H9 (cell line): ENCODE measurements at regions not wholly inside any gene's neighbourhood (a gene's known extent, or its start where the extent isn't known, plus 50 kb on each side); places are given as distances from the start of the nearest gene placed in this dataset.

Experiments
- DNase-seq: peaks from one replicate; pipeline ENCODE4 v3.0.0-alpha.2; 2017
- H2AFZ ChIP-seq: one replicate; pipeline ENCODE4 v1.6.1; 2013; ENCODE audit warnings: mild to moderate bottlenecking, low read length, control low read depth, moderate library complexity
- H2AK5ac ChIP-seq: 2 replicates; pipeline ENCODE4 v1.6.1; 2013; ENCODE audit warnings: low read length, control low read depth, mixed read lengths; ENCODE audit not compliant: insufficient read length
- H2BK120ac ChIP-seq: one replicate; pipeline ENCODE4 v1.6.1; 2013; ENCODE audit warnings: low read depth, mild to moderate bottlenecking, low read length, control low read depth, inconsistent platforms; ENCODE audit not compliant: poor library complexity, severe bottlenecking
- H2BK12ac ChIP-seq: 2 replicates; pipeline ENCODE4 v1.6.1; 2013; ENCODE audit warnings: low read length, control low read depth, mixed read lengths, low read depth; ENCODE audit not compliant: insufficient read length
- H2BK15ac ChIP-seq: 2 replicates; pipeline ENCODE4 v1.6.1; 2013; ENCODE audit warnings: low read depth, low read length, control low read depth
- H2BK20ac ChIP-seq: one replicate; pipeline ENCODE4 v1.6.1; 2013; ENCODE audit warnings: low read depth, mild to moderate bottlenecking, low read length, control low read depth, inconsistent platforms; ENCODE audit not compliant: poor library complexity, severe bottlenecking
- H2BK5ac ChIP-seq: 2 replicates; pipeline ENCODE4 v1.6.1; 2013; ENCODE audit warnings: low read length, control low read depth, mixed read lengths; ENCODE audit not compliant: insufficient read length
- H3K14ac ChIP-seq: 2 replicates; pipeline ENCODE4 v1.6.1; 2013; ENCODE audit warnings: low read length, control low read depth; ENCODE audit not compliant: insufficient read depth
- H3K18ac ChIP-seq: 2 replicates; pipeline ENCODE4 v1.6.1; 2013; ENCODE audit warnings: low read depth, mild to moderate bottlenecking, mixed read lengths, low read length, control low read depth; ENCODE audit not compliant: insufficient read length
- H3K23ac ChIP-seq: 2 replicates; pipeline ENCODE4 v1.6.1; 2013; ENCODE audit warnings: low read length, control low read depth, mixed read lengths, low read depth; ENCODE audit not compliant: insufficient read length
- H3K23me2 ChIP-seq: 2 replicates; pipeline ENCODE4 v1.6.1; 2013; ENCODE audit warnings: low read depth, mild to moderate bottlenecking, mixed read lengths, low read length, control low read depth; ENCODE audit not compliant: insufficient read length, poor library complexity, severe bottlenecking
- H3K27ac ChIP-seq: 2 replicates; pipeline ENCODE4 v1.5.1; 2013; ENCODE audit warnings: low read length, control low read depth, mixed read lengths, low read depth; ENCODE audit not compliant: insufficient read length
- H3K27me3 ChIP-seq: 2 replicates; pipeline ENCODE4 v1.6.1; 2013; ENCODE audit warnings: low read length, control low read depth, inconsistent platforms; ENCODE audit not compliant: insufficient read depth
- H3K4ac ChIP-seq: 2 replicates; pipeline ENCODE4 v1.6.1; 2013; ENCODE audit warnings: low read depth, mild to moderate bottlenecking, control low read depth, inconsistent platforms, low read length, moderate library complexity
- H3K4me1 ChIP-seq: 2 replicates; pipeline ENCODE4 v1.6.1; 2013; ENCODE audit warnings: low read length, control low read depth, inconsistent platforms; ENCODE audit not compliant: insufficient read depth
- H3K4me2 ChIP-seq: 2 replicates; pipeline ENCODE4 v1.6.1; 2013; ENCODE audit warnings: low read length, control low read depth, mixed read lengths; ENCODE audit not compliant: insufficient read length, insufficient read depth
- H3K56ac ChIP-seq: 2 replicates; pipeline ENCODE4 v1.6.1; 2013; ENCODE audit warnings: low read depth, mild to moderate bottlenecking, mixed read lengths, low read length, control low read depth; ENCODE audit not compliant: insufficient read length
- H3K79me1 ChIP-seq: 2 replicates; pipeline ENCODE4 v1.6.1; 2013; ENCODE audit warnings: low read depth, mild to moderate bottlenecking, moderate library complexity, low read length, control low read depth, inconsistent platforms; ENCODE audit not compliant: insufficient read depth, poor library complexity, severe bottlenecking
- H3K79me2 ChIP-seq: 2 replicates; pipeline ENCODE4 v1.6.1; 2013; ENCODE audit warnings: low read length, control low read depth, inconsistent platforms; ENCODE audit not compliant: insufficient read depth
- H3K9ac ChIP-seq: 2 replicates; pipeline ENCODE4 v1.6.1; 2013; ENCODE audit warnings: low read length, control low read depth, mixed read lengths; ENCODE audit not compliant: insufficient read length; ENCODE audit errors: extremely low read depth
- H3K9me3 ChIP-seq: one replicate; pipeline ENCODE4 v1.6.1; 2013; ENCODE audit warnings: low read depth, low read length, inconsistent platforms; ENCODE audit not compliant: control insufficient read depth
- H3T11ph ChIP-seq: one replicate; pipeline ENCODE4 v1.6.1; 2013; ENCODE audit warnings: mild to moderate bottlenecking, low read length, control low read depth, inconsistent platforms
- H4K20me1 ChIP-seq: one replicate; pipeline ENCODE4 v1.6.1; 2013; ENCODE audit not compliant: control insufficient read depth, insufficient read length, insufficient read depth
- H4K5ac ChIP-seq: 2 replicates; pipeline ENCODE4 v1.6.1; 2013; ENCODE audit warnings: low read depth, mild to moderate bottlenecking, mixed read lengths, low read length, control low read depth; ENCODE audit not compliant: insufficient read length
- H4K8ac ChIP-seq: replicated peaks from 2 replicates; pipeline ENCODE4 v1.6.1; 2013; ENCODE audit warnings: low read length, control low read depth, mixed read lengths, low read depth; ENCODE audit not compliant: insufficient read length
- H4K91ac ChIP-seq: 2 replicates; pipeline ENCODE4 v1.6.1; 2013; ENCODE audit warnings: low read depth, mild to moderate bottlenecking, moderate library complexity, mixed read lengths, low read length, control low read depth; ENCODE audit not compliant: insufficient read length
- H3K27ac Mint-ChIP-seq, 3 experiments: 2 replicates in 2 of 3; 3 replicates in 1 of 3; pipeline ENCODE4 v1.8.0; 2020 to 2021; ENCODE audit warnings: mixed read lengths in 3 of 3, mild to moderate bottlenecking in 1 of 3, moderate library complexity in 1 of 3
- H3K27me3 Mint-ChIP-seq: 2 replicates; pipeline ENCODE4 v1.8.0; 2021; ENCODE audit warnings: low read depth, mild to moderate bottlenecking, moderate library complexity, mixed read lengths
- H3K36me3 Mint-ChIP-seq, 3 experiments: 2 replicates in 2 of 3; 3 replicates in 1 of 3; pipeline ENCODE4 v1.8.0; 2020 to 2021; ENCODE audit warnings: low read depth in 3 of 3, mixed read lengths in 3 of 3; ENCODE audit not compliant: insufficient read depth in 1 of 3
- H3K4me1 Mint-ChIP-seq, 2 experiments: 2 replicates each; pipeline ENCODE4 v1.8.0; 2020; ENCODE audit warnings: mixed read lengths in 2 of 2
- H3K4me3 Mint-ChIP-seq, 2 experiments: 2 replicates in 1 of 2; 3 replicates in 1 of 2; pipeline ENCODE4 v1.8.0; 2020 to 2021; ENCODE audit warnings: mild to moderate bottlenecking in 2 of 2, mixed read lengths in 2 of 2, moderate library complexity in 1 of 2
- H3K9me3 Mint-ChIP-seq, 2 experiments: 2 replicates in 1 of 2; 3 replicates in 1 of 2; pipeline ENCODE4 v1.8.0; 2020; ENCODE audit warnings: mild to moderate bottlenecking in 2 of 2, mixed read lengths in 2 of 2, moderate library complexity in 1 of 2
- WGBS: extraction: QIAGEN DNeasy Blood & Tissue Kit; methylation state at CpG from one replicate; pipeline ENCODE4 v1.1.7; 2013; ENCODE audit warnings: missing lambda C conversion rate, low lambda C conversion rate, mixed read lengths; ENCODE audit not compliant: insufficient read length; ENCODE audit errors: extremely low coverage; 5-methylcytosine and 5-hydroxymethylcytosine counted together
- TF ChIP-seq, protein P1 (sequence below): fragments of 200-600 bp; sonication (generic); conservative IDR thresholded peaks from 3 replicates; pipeline ENCODE4 v1.8.0; 2021; ENCODE audit warnings: antibody characterized with exemption, mild to moderate bottlenecking

DNA sequence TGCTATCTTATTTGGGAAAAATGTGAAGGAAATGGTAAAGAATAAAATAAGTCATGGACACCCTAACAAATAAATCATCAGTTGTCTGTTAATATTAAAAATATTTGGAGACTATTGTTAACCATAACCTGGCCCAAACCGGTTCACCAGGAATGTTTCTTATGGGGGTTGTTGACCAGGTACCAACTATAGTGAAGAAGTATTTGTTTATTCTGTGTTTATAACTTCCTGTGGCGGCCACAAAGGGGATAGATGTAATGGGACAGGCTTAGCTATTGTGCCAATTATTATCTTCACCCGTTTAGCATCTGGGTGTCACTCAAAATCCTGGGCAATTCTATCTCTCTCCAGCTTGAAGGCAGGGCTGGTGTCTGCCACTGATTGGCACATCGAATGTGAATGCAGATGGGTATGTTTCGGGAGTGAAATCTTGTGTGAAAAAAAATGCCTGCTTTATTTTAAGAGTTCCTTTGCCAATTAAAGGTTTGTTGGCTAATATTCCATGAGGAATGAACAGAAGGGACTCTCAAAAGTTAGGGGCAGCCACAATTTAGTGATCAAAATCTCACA is 500.9 kb downstream of the ARL4A start:
- no peak overlapping the region for H2BK12ac ChIP-seq
- no peaks in the 10 kb centered on the region for H3K27me3 Mint-ChIP-seq
- H3K9me3 ChIP-seq, result no peaks in the 10 kb centered on the region
- no peak overlapping the region for H3K27ac ChIP-seq
- H3K4me1 Mint-ChIP-seq, result peaks cover 5 to 6% of the 10 kb centered on the region in 2 experiments
- H3K4me2 ChIP-seq, result no peak overlapping the region
- no peak overlapping the region for H3K4me3 Mint-ChIP-seq
- no peaks in the 10 kb centered on the region for H3K79me2 ChIP-seq
- H3K18ac ChIP-seq, result no peak overlapping the region
- H3K9me3 Mint-ChIP-seq, result no peaks in the 10 kb centered on the region
- no peaks in the 10 kb centered on the region for H3K79me1 ChIP-seq
- no peak overlapping the region for H4K91ac ChIP-seq
- WGBS, result no CpG with 5 or more reads among the region's 5 CpGs
- DNase-seq, result no peak
- no peak overlapping the region for H2AK5ac ChIP-seq
- H3K27me3 ChIP-seq, result no peaks in the 10 kb centered on the region
- no peak overlapping the region for H3K56ac ChIP-seq
- H2BK120ac ChIP-seq, result no peak overlapping the region
- H4K5ac ChIP-seq, result no peak overlapping the region
- no peak overlapping the region for H2BK20ac ChIP-seq
- H3K4me1 ChIP-seq, result no peaks in the 10 kb centered on the region
- no peak overlapping the region for H3T11ph ChIP-seq
- H2BK15ac ChIP-seq, result no peak overlapping the region
- H3K4ac ChIP-seq, result no peak overlapping the region
- no peak overlapping the region for H3K14ac ChIP-seq
- H2BK5ac ChIP-seq, result no peak overlapping the region
- H4K20me1 ChIP-seq, result no peaks in the 10 kb centered on the region
- TF ChIP-seq, protein P1, sequence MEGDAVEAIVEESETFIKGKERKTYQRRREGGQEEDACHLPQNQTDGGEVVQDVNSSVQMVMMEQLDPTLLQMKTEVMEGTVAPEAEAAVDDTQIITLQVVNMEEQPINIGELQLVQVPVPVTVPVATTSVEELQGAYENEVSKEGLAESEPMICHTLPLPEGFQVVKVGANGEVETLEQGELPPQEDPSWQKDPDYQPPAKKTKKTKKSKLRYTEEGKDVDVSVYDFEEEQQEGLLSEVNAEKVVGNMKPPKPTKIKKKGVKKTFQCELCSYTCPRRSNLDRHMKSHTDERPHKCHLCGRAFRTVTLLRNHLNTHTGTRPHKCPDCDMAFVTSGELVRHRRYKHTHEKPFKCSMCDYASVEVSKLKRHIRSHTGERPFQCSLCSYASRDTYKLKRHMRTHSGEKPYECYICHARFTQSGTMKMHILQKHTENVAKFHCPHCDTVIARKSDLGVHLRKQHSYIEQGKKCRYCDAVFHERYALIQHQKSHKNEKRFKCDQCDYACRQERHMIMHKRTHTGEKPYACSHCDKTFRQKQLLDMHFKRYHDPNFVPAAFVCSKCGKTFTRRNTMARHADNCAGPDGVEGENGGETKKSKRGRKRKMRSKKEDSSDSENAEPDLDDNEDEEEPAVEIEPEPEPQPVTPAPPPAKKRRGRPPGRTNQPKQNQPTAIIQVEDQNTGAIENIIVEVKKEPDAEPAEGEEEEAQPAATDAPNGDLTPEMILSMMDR, result no peak
- H2AFZ ChIP-seq, result no peak overlapping the region
- no peak overlapping the region for H4K8ac ChIP-seq
- H3K9ac ChIP-seq, result no peak overlapping the region
- no peaks in the 10 kb centered on the region for H3K23me2 ChIP-seq
- H3K27ac Mint-ChIP-seq, result peak overlapping the region in 1 of 3 experiments; percentile 78; a peak in 1 of 7 replicates
- no peak overlapping the region for H3K23ac ChIP-seq
- H3K36me3 Mint-ChIP-seq, result no peaks in the 10 kb centered on the region
